ENCODE measurements at regions not wholly inside any gene's neighbourhood (a gene's known extent, or its start where the extent isn't known, plus 50 kb on each side); places are given as distances from the start of the nearest gene placed in this dataset.

- no peak overlapping the region for H3K4me3 ChIP-seq
- no peaks in the 10 kb centered on the region for H3K4me1 ChIP-seq
Measured at GRCh38 chr4:10942156-10942555, 257.6 kb upstream of the CLNK start.

GRCh38 chr4:10929818-10930217, 245.2 kb upstream of the CLNK start:
- Histone ChIP-seq H3K27ac (no peak overlapping the region), H3K4me3 (no peak overlapping the region), H3K9me3 (no peaks in the 10 kb centered on the region), H3K36me3 (no peaks in the 10 kb centered on the region), H3K27me3 (no peaks in the 10 kb centered on the region), H3K4me1 (no peaks in the 10 kb centered on the region)
- no peak for DNase-seq (ENCODE audit: extremely low spot score in 2 of 2)
- TF ChIP-seq POLR2A (IDR thresholded peaks at IDR 0.05) (no peak), CTCF (IDR thresholded peaks at IDR 0.05) (no peak), POLR2AphosphoS5 (IDR thresholded peaks at IDR 0.05; ENCODE audit: insufficient read depth in 1 of 2, low read depth in 1 of 2) (no peak)
- intact Hi-C loops (cut with DNase I) = no loop called here

More at GRCh38 chr4:10942156-10942555, 257.6 kb upstream of the CLNK start:
- intact Hi-C loops (cut with DNase I) = no loop called here
- no peak for TF ChIP-seq POLR2A (IDR thresholded peaks at IDR 0.05)
- TF ChIP-seq CTCF (IDR thresholded peaks at IDR 0.05) = no peak
- no peak for TF ChIP-seq POLR2AphosphoS5 (IDR thresholded peaks at IDR 0.05; ENCODE audit: insufficient read depth in 1 of 2, low read depth in 1 of 2)
- no peaks in the 10 kb centered on the region for H3K27me3 ChIP-seq
- H3K27ac ChIP-seq = no peak overlapping the region
- H3K36me3 ChIP-seq = no peaks in the 10 kb centered on the region
- H3K9me3 ChIP-seq = no peaks in the 10 kb centered on the region
- DNase-seq (ENCODE audit: extremely low spot score in 2 of 2) = no peak

GRCh38 chr4:10925996-10926395, 241.4 kb upstream of the CLNK start:
- no peaks in the 10 kb centered on the region for H3K36me3 ChIP-seq
- no peaks in the 10 kb centered on the region for H3K27me3 ChIP-seq
- no peak for DNase-seq (ENCODE audit: extremely low spot score in 2 of 2)
- no peak overlapping the region for H3K27ac ChIP-seq
- no peak for TF ChIP-seq POLR2A (IDR thresholded peaks at IDR 0.05)
- TF ChIP-seq CTCF (IDR thresholded peaks at IDR 0.05) = no peak
- TF ChIP-seq POLR2AphosphoS5 (IDR thresholded peaks at IDR 0.05; ENCODE audit: insufficient read depth in 1 of 2, low read depth in 1 of 2) = no peak
- intact Hi-C loops (cut with DNase I) = no loop called here
- H3K4me1 ChIP-seq = no peaks in the 10 kb centered on the region
- H3K4me3 ChIP-seq = no peak overlapping the region
- no peaks in the 10 kb centered on the region for H3K9me3 ChIP-seq

- Histone ChIP-seq H3K27ac (no peak overlapping the region), H3K4me3 (no peak overlapping the region), H3K27me3 (no peaks in the 10 kb centered on the region), H3K4me1 (no peaks in the 10 kb centered on the region), H3K9me3 (no peaks in the 10 kb centered on the region), H3K36me3 (no peaks in the 10 kb centered on the region)
- no peak for TF ChIP-seq CTCF (IDR thresholded peaks at IDR 0.05)
- TF ChIP-seq POLR2AphosphoS5 (IDR thresholded peaks at IDR 0.05; ENCODE audit: insufficient read depth in 1 of 2, low read depth in 1 of 2) = no peak
- TF ChIP-seq POLR2A (IDR thresholded peaks at IDR 0.05) = no peak
- intact Hi-C loops (cut with DNase I) = no loop called here
- DNase-seq (ENCODE audit: extremely low spot score in 2 of 2) = no peak
Measured at GRCh38 chr4:10924274-10924673, 239.7 kb upstream of the CLNK start.

GRCh38 chr4:10917566-10917965, 233.0 kb upstream of the CLNK start:
- no peak for DNase-seq (ENCODE audit: extremely low spot score in 2 of 2)
- no peaks in the 10 kb centered on the region for H3K27me3 ChIP-seq
- H3K4me1 ChIP-seq = no peaks in the 10 kb centered on the region
- TF ChIP-seq CTCF (IDR thresholded peaks at IDR 0.05) = no peak
- TF ChIP-seq POLR2AphosphoS5 (IDR thresholded peaks at IDR 0.05; ENCODE audit: insufficient read depth in 1 of 2, low read depth in 1 of 2) = no peak
- TF ChIP-seq POLR2A (IDR thresholded peaks at IDR 0.05) = no peak
- no peak overlapping the region for H3K4me3 ChIP-seq
- intact Hi-C loops (cut with DNase I) = no loop called here
- H3K27ac ChIP-seq = no peak overlapping the region
- no peaks in the 10 kb centered on the region for H3K36me3 ChIP-seq
- no peaks in the 10 kb centered on the region for H3K9me3 ChIP-seq
